Skeletal muscle satellite cell (primary cell): ENCODE measurements at regions not wholly inside any gene's neighbourhood (a gene's known extent, or its start where the extent isn't known, plus 50 kb on each side); places are given as distances from the start of the nearest gene placed in this dataset.

ENCODE experiments used
- H3K27me3 ChIP-seq: 2 replicates; pipeline ENCODE4 v1.7.0; 2013; ENCODE audit warnings: low read length; ENCODE audit not compliant: control insufficient read depth, insufficient read depth
- H3K36me3 ChIP-seq: 2 replicates; pipeline ENCODE4 v1.7.0; 2013; ENCODE audit warnings: mild to moderate bottlenecking, control low read depth, low read length; ENCODE audit not compliant: insufficient read depth
- H3K4me1 ChIP-seq: 2 replicates; pipeline ENCODE4 v1.7.0; 2013; ENCODE audit warnings: low read length; ENCODE audit not compliant: control insufficient read depth, insufficient read depth
- H3K4me2 ChIP-seq: 2 replicates; pipeline ENCODE4 v1.7.0; 2013; ENCODE audit warnings: mild to moderate bottlenecking, low read length
- H3K4me3 ChIP-seq: 2 replicates; pipeline ENCODE4 v1.7.0; 2013; ENCODE audit warnings: low read length
- H3K9ac ChIP-seq: 2 replicates; pipeline ENCODE4 v1.7.0; 2013; ENCODE audit warnings: mild to moderate bottlenecking, low read depth, low read length, moderate library complexity
- H3K9me3 ChIP-seq: replicated peaks from 2 replicates; pipeline ENCODE4 v1.7.0; 2013; ENCODE audit warnings: mild to moderate bottlenecking, control low read depth, low read length

DNA sequence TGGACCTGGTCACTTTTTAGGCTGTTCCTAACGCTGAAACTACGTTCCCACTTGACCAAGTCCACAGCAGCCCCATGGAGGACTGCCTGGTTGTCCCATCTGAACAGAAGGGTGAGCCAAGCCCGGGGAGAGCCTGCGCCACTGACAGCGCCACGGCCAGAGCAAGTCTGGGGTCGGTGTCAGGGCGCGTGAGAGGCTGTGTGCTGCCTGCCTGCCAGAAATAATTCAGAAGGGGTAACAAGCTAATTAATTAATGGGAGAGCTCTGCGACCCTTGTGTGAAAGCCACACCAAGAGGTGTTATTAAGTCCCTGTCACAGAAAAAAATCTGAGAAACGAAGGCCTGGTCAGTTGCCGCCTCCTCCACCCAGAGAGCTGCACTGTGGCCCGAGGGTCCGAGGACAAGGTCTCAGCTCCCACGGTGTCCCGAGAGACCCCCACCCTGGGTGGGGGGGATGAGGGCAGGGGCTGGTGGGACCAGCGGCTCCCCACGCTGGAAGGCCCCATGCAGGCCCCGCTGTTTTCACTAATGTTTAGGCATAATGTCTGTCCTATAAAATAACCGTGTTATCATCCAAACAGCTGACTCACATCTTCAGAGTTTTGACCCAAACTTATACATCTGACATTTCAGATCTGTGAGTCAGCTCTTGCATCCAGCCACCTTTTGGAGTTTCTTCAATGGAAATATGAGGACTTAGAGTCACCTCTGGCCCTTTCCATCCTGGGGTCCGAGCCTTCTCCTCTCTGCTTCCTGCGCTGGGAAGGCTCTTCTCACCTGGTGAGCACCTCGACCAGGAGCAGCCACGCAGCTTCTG lies 58.5 kb downstream of the DLL1 start:
- no peak overlapping the region for H3K9ac ChIP-seq
- H3K36me3 ChIP-seq, result no peaks in the 10 kb centered on the region
- H3K4me2 ChIP-seq, result no peak overlapping the region
- H3K27me3 ChIP-seq, result peaks cover 36% of the 10 kb centered on the region
- no peaks in the 10 kb centered on the region for H3K4me1 ChIP-seq
- H3K9me3 ChIP-seq, result no peaks in the 10 kb centered on the region
- no peak overlapping the region for H3K4me3 ChIP-seq

GRCh38 chr6:170231293-170232185 lies 59.3 kb downstream of the DLL1 start:
- Histone ChIP-seq H3K9me3 (no peaks in the 10 kb centered on the region), H3K27me3 (peaks cover 36% of the 10 kb centered on the region)

DNA sequence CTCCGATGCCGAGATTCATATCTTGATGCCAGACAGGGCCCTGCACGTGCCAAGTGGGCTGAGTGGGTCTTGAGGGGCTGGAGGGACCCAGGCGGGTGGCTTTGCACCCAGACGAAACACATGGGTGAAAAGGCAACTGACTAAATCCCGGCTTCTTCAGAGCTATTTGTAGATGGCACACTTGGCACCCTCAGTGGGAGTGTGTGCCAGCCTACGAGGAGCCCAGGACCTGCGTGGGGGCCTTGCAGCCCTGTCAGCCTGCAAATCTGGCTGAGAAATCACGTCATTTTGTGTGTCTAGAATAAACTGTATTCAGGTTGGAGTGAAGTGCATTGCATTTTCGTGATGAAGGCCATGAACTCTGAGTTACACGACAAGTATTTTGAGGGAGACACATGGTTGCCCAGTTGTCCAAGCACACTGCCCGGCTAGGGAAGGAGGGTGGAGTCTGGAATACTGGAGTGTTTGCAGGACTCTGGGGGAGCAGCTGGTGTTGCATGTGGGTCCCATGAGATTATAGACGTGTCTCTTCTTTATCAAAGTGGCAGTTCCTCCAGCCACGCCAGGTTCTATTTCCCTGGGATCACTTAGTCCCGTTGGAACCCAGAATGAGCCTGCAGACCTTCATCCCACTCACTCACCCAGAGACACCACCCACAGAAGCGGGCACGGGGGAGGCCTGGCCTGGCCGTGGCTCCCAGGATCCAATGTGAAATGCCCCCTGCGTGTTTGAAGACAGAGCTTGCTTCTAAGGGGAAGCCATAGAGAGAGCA lies 60.2 kb downstream of the DLL1 start:
- peaks cover 36% of the 10 kb centered on the region for H3K27me3 ChIP-seq
- no peak overlapping the region for H3K9ac ChIP-seq
- no peak overlapping the region for H3K4me2 ChIP-seq
- H3K4me3 ChIP-seq, result no peak overlapping the region
- H3K36me3 ChIP-seq, result no peaks in the 10 kb centered on the region
- no peaks in the 10 kb centered on the region for H3K4me1 ChIP-seq
- no peaks in the 10 kb centered on the region for H3K9me3 ChIP-seq

More at GRCh38 chr6:170231293-170232185, 59.3 kb downstream of the DLL1 start:
- H3K4me2 ChIP-seq, result no peak overlapping the region
- no peaks in the 10 kb centered on the region for H3K4me1 ChIP-seq
- no peaks in the 10 kb centered on the region for H3K36me3 ChIP-seq
- no peak overlapping the region for H3K9ac ChIP-seq
- H3K4me3 ChIP-seq, result no peak overlapping the region

GRCh38 chr6:170229851-170230519 lies 60.9 kb downstream of the DLL1 start:
- H3K9me3 ChIP-seq, result no peaks in the 10 kb centered on the region
- H3K27me3 ChIP-seq, result peaks cover 36% of the 10 kb centered on the region
- no peak overlapping the region for H3K4me2 ChIP-seq
- no peaks in the 10 kb centered on the region for H3K36me3 ChIP-seq
- no peak overlapping the region for H3K9ac ChIP-seq
- no peaks in the 10 kb centered on the region for H3K4me1 ChIP-seq
- no peak overlapping the region for H3K4me3 ChIP-seq

GRCh38 chr6:170229396-170229795 lies 61.5 kb downstream of the DLL1 start:
- Histone ChIP-seq H3K4me1 (no peaks in the 10 kb centered on the region), H3K9me3 (no peaks in the 10 kb centered on the region)

GRCh38 chr6:170228946-170229310 lies 62.0 kb downstream of the DLL1 start:
- H3K27me3 ChIP-seq, result peaks cover 36% of the 10 kb centered on the region
- H3K36me3 ChIP-seq, result no peaks in the 10 kb centered on the region
- H3K9ac ChIP-seq, result no peak overlapping the region
- H3K4me1 ChIP-seq, result no peaks in the 10 kb centered on the region
- H3K9me3 ChIP-seq, result no peaks in the 10 kb centered on the region
- H3K4me2 ChIP-seq, result no peak overlapping the region
- no peak overlapping the region for H3K4me3 ChIP-seq

More at GRCh38 chr6:170229396-170229795, 61.5 kb downstream of the DLL1 start:
- H3K36me3 ChIP-seq, result no peaks in the 10 kb centered on the region
- H3K27me3 ChIP-seq, result peaks cover 36% of the 10 kb centered on the region
- H3K9ac ChIP-seq, result no peak overlapping the region
- no peak overlapping the region for H3K4me3 ChIP-seq
- no peak overlapping the region for H3K4me2 ChIP-seq

DNA sequence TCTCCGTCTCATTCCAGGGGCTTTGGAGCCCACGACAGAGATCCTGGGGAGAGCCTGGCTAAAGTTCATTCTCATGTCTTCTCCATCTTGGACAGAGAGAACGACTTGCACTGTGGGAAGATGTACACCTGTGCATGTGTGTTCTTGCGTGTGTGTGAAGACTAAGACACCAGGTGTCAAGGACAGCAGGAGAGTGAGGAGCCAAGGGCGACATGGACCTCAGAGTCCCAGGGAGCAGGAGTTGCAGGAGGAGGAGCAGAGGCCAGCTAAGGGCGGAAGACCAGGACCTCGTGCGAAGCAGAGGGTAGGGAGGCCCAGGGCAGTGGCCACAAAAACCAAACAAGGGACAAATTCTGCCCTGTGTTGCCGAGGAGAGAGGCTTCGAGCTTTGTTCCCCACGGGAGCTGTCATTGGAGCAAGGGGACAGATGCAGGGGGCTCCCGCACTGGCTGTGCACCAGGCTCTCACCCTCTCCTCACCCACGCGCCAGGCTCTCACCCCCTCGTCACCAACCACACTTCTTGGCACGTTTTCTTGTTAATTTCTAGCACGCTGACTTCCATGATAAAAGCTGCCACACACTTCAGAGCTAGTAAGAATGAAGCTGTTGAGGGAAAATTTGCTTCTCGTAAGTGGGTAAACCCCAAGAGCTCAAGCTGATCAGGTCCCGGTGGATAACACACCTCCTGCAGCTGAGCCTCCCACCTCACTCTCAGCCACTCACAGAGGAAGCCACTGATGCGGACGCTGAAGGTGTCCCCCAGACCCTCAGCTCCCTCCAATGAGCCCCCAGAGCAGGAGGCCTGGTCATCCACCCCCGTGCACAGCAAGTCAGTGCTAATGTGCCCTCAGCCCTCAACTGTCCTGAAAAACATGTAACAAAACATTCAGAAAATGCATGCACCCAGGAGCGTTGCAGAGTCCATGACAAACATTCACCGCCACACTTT lies 62.6 kb downstream of the DLL1 start:
- no peak overlapping the region for H3K9ac ChIP-seq
- H3K36me3 ChIP-seq, result no peaks in the 10 kb centered on the region
- H3K4me1 ChIP-seq, result no peaks in the 10 kb centered on the region
- no peak overlapping the region for H3K4me2 ChIP-seq
- peaks cover 36% of the 10 kb centered on the region for H3K27me3 ChIP-seq
- H3K9me3 ChIP-seq, result no peaks in the 10 kb centered on the region
- no peak overlapping the region for H3K4me3 ChIP-seq

- no peak overlapping the region for H3K9ac ChIP-seq
- no peaks in the 10 kb centered on the region for H3K9me3 ChIP-seq
- H3K36me3 ChIP-seq, result no peaks in the 10 kb centered on the region
- H3K4me2 ChIP-seq, result no peak overlapping the region
- no peaks in the 10 kb centered on the region for H3K4me1 ChIP-seq
- H3K27me3 ChIP-seq, result peaks cover 36% of the 10 kb centered on the region
- H3K4me3 ChIP-seq, result no peak overlapping the region
These were observed 63.3 kb downstream of the DLL1 start for GRCh38 chr6:170227521-170227983.

GRCh38 chr6:170226647-170227046 lies 64.2 kb downstream of the DLL1 start:
- H3K27me3 ChIP-seq, result peaks cover 33% of the 10 kb centered on the region
- no peak overlapping the region for H3K9ac ChIP-seq
- H3K4me1 ChIP-seq, result no peaks in the 10 kb centered on the region
- H3K4me3 ChIP-seq, result no peak overlapping the region
- H3K36me3 ChIP-seq, result no peaks in the 10 kb centered on the region
- H3K4me2 ChIP-seq, result no peak overlapping the region
- H3K9me3 ChIP-seq, result no peaks in the 10 kb centered on the region

- Histone ChIP-seq H3K27me3 (peaks cover 26% of the 10 kb centered on the region), H3K4me2 (no peak overlapping the region), H3K4me3 (no peak overlapping the region), H3K9me3 (no peaks in the 10 kb centered on the region), H3K9ac (no peak overlapping the region), H3K36me3 (no peaks in the 10 kb centered on the region), H3K4me1 (no peaks in the 10 kb centered on the region)
These were observed 64.9 kb downstream of the DLL1 start for GRCh38 chr6:170225852-170226417.
